DMS153 (cell line): ENCODE measurements at regions not wholly inside any gene's neighbourhood (a gene's known extent, or its start where the extent isn't known, plus 50 kb on each side); places are given as distances from the start of the nearest gene placed in this dataset.
"Not testable (repeated sequence)": the region's sequence is repeated elsewhere in the genome, so short reads cannot be mapped to it uniquely, and the experiment has no call there.

Experiments used
- DNase-seq: peaks from one replicate; lab custom pipeline; 2025; lab: John Stamatoyannopoulos, UW

GRCh38 chr3:127520993-127521392, 69.5 kb downstream of the TPRA1 start:
- DNase-seq, result no peak

DNA sequence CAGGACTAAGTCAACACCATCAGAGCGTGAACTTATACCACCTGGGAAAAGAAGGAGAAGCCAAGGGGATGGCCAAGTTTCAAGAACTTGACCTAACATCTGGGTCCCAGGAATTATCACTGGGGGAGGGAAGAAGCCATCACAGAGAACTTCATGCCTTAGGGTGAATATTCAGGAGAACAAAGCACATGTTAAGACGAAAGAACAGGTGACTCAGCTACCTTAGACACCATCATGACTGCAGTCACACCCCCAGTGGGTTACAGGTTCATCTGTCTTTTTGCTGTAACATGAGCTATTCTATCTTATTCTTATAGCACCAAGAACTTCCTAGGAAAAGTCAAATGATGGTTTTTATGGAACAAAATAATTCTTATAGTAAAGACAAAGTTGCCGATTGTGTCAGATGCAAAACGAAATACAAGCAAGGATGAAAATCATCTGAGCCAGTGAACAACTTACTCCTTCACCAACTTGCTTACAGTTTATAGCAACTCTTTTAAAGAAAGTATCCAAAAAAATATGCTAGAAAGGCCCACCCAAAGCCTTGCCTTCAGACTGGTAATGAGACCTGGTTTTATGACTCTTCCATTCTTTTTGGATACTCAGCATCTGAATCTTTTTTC, 72.0 kb downstream of the TPRA1 start:
- DNase-seq, result no peak

DNA sequence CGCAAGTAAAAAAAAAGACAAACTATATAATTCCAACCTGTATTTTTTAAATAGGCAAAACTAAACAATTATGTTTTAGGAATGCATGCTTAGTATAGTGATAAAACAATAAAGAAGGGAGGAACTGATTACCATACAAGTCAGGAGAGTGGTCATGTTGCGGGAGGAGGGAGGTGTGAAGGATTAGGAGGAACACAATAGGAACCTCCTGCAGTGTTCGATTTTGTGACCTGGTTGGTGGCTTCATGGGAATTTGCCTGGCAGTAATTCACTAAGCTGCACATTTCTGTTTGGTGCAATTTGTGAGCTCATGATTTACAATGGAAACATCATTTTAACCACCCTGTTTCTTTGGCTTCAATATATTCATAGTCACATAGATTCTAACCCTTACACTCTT, 78.3 kb downstream of the TPRA1 start:
- no peak for DNase-seq

DNA sequence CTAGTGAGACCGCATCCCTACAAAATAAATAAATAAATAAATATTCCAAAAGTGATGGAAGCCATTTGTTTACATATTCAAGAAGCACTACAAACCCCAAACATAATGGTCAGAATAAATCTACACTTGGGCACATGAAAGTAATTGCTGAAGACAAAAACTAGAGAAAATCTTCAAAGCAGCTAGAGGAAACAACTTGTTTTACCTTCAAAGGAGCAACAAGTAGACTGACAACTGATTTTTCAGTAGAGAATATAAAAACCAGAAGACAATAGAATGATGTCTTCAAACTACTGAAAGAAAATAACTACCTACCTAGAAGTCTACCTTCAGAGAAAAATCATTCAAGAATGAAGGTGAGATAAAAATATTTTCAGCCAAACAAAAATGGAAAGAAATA, 89.4 kb downstream of the TPRA1 start:
- DNase-seq, result no peak

GRCh38 chr3:127497676-127498075, 92.9 kb downstream of the TPRA1 start:
- no peak for DNase-seq

DNA sequence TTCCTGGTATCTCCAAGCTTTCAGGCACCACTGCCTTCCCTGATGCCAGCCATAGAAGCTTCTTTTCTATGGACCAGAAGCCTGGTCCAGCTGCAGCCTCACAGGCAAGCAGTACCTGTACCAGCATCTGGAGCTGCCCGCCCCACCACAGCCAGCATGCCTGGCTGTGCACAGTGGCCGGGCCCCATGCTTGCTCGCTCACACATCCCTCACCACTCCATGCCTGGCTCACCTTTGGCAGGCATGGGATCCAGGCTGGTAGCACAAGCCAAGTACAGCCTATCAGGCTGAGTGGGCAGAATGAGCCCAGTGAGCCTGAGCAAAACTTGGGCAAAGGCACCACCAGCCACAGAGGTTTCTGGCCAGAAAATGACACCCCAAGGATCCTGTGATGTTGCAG, 93.4 kb downstream of the TPRA1 start:
- no peak for DNase-seq

DNA sequence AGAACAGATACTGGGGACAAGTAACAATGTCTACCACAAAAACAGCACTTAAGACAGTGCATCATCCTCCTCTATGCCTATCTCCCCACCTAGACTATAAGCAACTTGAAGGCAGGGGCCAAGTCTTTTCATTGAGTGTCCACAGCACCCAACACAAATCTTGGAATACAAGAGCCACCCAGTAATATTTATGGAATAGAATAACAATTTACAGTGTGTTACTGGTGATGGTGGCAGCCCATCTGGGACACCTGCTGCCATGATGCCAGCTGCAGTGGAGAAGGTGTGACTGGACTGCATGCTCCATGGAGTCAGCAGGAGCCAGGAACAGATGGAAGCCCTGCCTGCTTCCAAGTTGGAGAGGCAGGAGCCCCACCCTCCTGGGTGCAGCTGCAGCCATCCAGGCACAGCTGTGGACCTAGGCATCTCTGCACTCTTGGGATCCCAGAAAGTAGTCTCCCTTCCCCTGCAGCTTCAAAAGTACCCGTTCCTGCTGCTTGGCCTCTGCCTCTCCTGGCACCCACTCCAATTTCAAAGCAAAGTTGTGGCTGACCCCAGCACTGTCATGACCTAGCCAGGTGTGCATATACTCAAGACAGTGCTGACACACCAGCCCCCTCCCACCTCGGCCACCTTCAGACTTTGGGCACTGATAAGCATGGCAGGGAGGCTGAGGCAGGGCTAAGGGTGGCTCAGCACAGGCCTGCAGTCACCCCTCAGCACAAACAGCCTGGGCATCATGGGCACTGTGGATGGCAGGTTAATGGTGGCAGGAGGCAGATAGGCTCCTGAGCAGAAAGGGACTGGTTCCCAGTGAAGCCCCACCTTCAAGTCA, 94.5 kb downstream of the TPRA1 start:
- DNase-seq, result no peak

DNA sequence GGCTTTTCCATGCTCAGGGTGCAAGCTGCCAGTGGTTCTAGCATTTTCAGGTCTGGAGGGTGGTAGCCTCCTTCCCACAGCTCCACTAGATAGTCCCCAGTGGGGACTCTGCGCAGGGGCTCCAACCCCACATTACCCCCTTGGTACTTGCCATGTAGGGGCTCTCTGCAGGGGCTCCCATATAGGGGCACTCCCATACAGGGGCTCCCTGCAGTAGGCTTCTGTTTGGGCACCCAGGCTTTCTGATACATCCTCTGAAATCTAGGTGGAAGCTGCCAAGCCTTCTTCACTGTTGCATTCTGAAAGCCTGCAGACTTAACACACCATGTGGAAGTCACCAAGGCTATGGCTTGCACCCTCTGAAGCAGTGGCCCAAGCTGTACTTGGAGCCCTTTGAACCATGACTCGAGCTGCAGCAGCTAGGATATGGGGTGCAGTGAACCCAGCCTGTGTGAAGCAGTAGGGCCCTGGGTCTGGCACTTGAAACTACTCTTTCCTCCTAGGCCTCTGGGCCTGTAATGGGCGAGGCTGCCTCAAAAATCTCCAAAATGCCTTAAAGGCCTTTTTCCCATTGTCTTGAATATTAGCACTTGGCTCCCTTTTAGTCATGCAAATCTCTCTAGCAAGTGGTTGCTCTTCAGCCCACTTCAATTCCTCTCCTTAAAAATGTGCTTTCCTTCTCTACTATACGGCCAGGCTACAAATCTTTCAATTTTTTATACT, 96.4 kb downstream of the TPRA1 start:
- no peak for DNase-seq

GRCh38 chr3:127492426-127492825, 98.1 kb downstream of the TPRA1 start:
- DNase-seq, result no peak

GRCh38 chr3:127491909-127492308, 98.6 kb downstream of the TPRA1 start:
- no peak for DNase-seq

DNA sequence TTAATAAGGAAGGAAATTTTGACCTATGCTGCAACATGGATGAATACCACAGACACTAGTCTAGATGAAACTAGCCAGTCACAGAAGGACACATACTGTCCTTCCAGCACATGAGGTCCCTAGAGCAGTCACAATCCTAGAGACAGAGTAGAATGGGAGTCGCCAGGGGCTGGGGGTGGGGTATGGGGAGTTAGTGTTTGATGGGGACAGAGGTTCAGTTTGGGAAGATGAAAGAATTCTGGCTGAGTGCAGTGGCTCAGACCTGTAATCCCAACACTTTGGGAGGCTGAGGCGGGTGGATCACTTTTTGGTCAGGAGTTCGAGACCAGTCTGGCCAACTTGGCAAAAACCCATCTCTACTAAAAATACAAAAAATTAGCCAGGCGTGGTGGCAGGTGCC, 99.2 kb downstream of the TPRA1 start:
- DNase-seq, result no peak

- DNase-seq, result not testable (repeated sequence)
Measured at GRCh38 chr3:127491024-127491305, 99.6 kb downstream of the TPRA1 start.

- no peak for DNase-seq
Measured at GRCh38 chr3:127490271-127491023, 100.1 kb downstream of the TPRA1 start.

- DNase-seq, result no peak
Measured at GRCh38 chr3:127489357-127489756, 101.2 kb downstream of the TPRA1 start.

DNA sequence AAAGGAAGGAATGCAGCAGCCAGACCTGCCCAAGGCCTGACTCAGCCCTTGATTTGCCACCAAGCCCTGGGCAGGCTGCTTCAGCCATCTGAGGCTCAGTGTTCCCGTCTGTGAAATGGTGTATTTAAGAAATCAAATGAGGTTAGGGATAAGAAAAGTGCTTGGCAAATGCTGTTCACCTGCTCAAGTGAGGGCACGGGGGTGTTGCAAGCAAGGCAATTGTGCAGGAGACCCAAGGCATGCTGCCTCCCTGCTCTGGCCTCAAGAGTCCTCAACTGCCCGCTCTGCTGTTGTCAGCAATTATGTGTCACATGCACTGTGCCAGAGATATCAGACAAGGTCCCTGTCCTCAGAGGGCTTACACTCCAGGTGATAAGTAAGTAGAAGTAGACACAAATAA, 101.8 kb downstream of the TPRA1 start:
- no peak for DNase-seq

DNA sequence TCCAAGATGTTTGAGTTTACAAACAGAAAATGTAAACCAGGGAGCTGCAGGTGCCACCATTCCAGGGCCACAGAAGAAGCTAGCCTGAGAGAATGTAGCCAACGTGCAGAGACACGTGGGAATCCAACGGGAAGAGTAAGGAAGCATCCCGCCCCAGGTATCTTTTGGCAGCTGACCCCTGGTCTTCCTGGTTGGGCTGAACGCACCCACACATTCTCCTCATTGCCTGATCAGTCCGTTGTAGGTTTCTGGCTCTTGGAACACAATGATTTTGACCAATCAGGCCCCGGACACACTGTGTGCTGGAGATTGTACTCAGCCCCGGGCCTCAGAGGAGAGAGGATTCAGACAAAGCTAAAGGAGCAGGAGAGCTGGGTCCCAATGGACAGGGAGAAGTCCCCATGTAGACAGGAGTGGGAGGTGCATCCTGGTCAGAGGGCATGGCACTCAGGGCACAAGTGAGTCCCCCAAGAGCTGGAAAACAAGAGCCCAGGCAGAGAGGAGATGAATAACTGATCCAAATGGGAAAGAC, 102.3 kb downstream of the TPRA1 start:
- DNase-seq, result no peak

GRCh38 chr3:127487196-127487595, 103.3 kb downstream of the TPRA1 start:
- DNase-seq, result no peak

- DNase-seq, result no peak
Measured at GRCh38 chr3:127486321-127486944, 104.1 kb downstream of the TPRA1 start.

DNA sequence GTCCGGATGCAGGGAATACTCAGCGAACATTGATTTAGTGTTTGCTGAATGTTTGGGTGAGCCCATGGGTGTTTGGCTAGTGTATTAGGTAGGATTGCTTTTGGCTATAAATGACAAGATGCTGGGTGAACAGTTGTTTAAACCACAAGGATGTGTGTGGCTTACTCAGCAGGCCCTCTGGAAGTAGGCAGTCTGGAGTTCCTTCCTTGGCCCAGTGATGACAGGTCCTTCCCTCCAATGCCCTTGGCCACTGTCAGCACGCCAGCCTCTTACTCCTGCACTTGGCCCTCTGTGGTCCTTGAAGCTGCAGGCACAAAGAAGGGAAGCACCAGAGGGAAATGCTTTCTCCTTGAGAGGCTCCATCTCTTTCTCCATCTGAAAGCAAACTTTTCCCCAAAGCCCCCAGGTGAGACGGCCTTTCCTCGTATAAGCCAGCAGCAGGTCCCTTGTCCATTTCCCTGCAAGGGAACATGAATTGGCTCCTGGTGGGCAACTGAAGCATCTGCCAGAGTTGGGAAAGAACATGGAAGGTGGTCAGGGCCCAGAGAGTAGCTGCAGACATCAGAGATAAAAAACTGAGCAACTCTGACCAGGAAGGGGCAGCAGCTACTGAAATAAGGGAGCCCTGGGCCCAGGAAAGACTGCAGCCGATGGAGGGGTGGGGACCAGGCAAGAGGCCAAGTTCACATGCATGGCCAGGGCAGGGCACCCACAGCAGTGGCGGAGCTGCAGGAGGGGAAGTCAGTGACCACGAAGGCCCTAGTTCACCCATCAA, 105.0 kb downstream of the TPRA1 start:
- no peak for DNase-seq

DNA sequence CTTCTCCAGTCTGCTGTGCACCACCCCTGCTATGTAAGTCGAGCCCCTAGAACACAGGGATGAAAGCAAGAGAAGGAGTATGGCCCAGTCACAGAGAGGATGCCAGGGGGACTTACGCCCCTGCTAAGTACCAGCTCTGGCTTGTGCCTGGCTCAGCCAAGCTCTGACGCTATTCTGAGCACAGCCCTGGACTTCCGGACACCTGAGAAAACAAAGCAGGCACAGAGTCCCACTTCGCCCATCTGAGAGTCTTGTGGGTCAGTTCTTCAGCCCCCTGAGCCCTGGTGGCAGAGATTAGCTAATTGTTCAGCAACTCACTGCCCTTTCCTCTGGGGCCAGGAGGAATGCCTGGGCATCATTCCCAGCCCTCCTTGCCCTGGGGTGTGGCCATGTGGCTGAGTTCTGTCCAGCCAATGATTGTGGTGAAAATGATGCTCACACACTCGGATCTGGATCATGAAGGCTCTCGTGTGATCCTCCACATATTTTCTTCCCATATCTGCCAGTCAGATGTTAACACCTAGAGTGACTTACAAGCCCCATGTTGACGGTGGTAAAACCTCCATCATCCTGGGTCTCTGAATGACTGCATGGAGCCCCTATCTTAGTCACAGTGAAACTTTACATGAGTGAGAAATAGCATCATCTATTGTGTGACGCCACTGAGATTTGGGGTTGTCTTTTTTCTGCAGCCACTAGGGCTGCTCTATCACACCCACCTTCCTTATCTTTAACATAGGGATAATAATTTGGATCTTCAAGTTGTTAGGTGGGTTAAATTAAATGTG, 105.7 kb downstream of the TPRA1 start:
- no peak for DNase-seq
